A673 (cell line): ENCODE measurements at regions not wholly inside any gene's neighbourhood (a gene's known extent, or its start where the extent isn't known, plus 50 kb on each side); places are given as distances from the start of the nearest gene placed in this dataset.

Experiments used
- BruUV-seq: library from RNA; stranded (reverse); fragments of 400-500 nt; replicated peaks from 2 replicates; lab custom pipeline; 2021; lab: Mats Ljungman, UMichigan
- CTCF ChIA-PET: fragments of 300-600 bp; sonication (Branson Sonifier 250); formaldehyde crosslinking; loops from one replicate; lab custom pipeline; 2022; ENCODE audit warnings: antibody characterized with exemption; lab: Charles Lee
- POLR2A ChIA-PET: fragments of 300-600 bp; sonication (Branson Sonifier 250); formaldehyde crosslinking; loops from one replicate; lab custom pipeline; 2022; ENCODE audit warnings: antibody characterized with exemption; ENCODE audit not compliant: low non-redundant PET; lab: Charles Lee
- DNase-seq: peaks from one replicate; pipeline ENCODE4 v3.0.0-alpha.2; 2015; ENCODE audit warnings: low spot score
- H3K27ac ChIP-seq: fragments of 200-600 bp; sonication (generic); 2 replicates; pipeline ENCODE4 v1.5.1; 2016; ENCODE audit warnings: mixed run types, low read depth, mild to moderate bottlenecking, mixed read lengths, antibody characterized with exemption, low read length; ENCODE audit not compliant: poor library complexity, severe bottlenecking
- H3K27me3 ChIP-seq: fragments of 200-600 bp; sonication (generic); replicated peaks from 2 replicates; pipeline ENCODE4 v1.6.1; 2017; ENCODE audit warnings: mixed run types, low read depth, mild to moderate bottlenecking, mixed read lengths, antibody characterized with exemption, low read length; ENCODE audit not compliant: insufficient read depth, poor library complexity
- H3K36me3 ChIP-seq: fragments of 200-600 bp; sonication (generic); 2 replicates; pipeline ENCODE4 v1.6.1; 2016; ENCODE audit warnings: mixed run types, mild to moderate bottlenecking, mixed read lengths, antibody characterized with exemption, low read length; ENCODE audit not compliant: insufficient read depth, poor library complexity, severe bottlenecking
- H3K4me1 ChIP-seq: fragments of 200-600 bp; sonication (generic); 2 replicates; pipeline ENCODE4 v1.6.1; 2017; ENCODE audit warnings: mixed run types, mild to moderate bottlenecking, mixed read lengths, antibody characterized with exemption, low read length; ENCODE audit not compliant: insufficient read depth, poor library complexity, severe bottlenecking
- H3K4me3 ChIP-seq: fragments of 200-600 bp; sonication (generic); 2 replicates; pipeline ENCODE4 v1.5.1; 2016; ENCODE audit warnings: low read depth, mixed run types, mild to moderate bottlenecking, mixed read lengths, low read length; ENCODE audit not compliant: poor library complexity, severe bottlenecking
- H3K9me3 ChIP-seq: fragments of 200-600 bp; sonication (generic); 2 replicates; pipeline ENCODE4 v1.6.1; 2016; ENCODE audit warnings: mixed run types, low read depth, mild to moderate bottlenecking, mixed read lengths, antibody characterized with exemption, low read length; ENCODE audit not compliant: poor library complexity, severe bottlenecking
- CTCF ChIP-seq: fragments of 300-800, 200-600 bp; sonication (generic); conservative IDR thresholded peaks from 2 replicates; pipeline ENCODE4 v1.5.1; 2017; ENCODE audit warnings: low read depth, mild to moderate bottlenecking, antibody characterized with exemption, low read length, moderate library complexity, mixed read lengths
- EZH2 ChIP-seq: fragments of 200-600 bp; sonication (generic); IDR thresholded peaks from 2 replicates; pipeline ENCODE4 v1.6.1; 2017; ENCODE audit warnings: borderline replicate concordance, low read depth, mild to moderate bottlenecking, mixed read lengths, antibody characterized with exemption, low read length; ENCODE audit not compliant: poor library complexity, severe bottlenecking
- intact Hi-C: fragments of 100-400 bp; cut with micrococcal nuclease; formaldehyde crosslinking; loops from one replicate; pipeline ENCODE4 v1.10.0; 2022; ENCODE audit not compliant: unreplicated experiment

GRCh38 chr13:62360609-62361008 lies 945.0 kb upstream of the PCDH20 start:
- H3K4me1 ChIP-seq = peaks cover 9% of the 10 kb centered on the region
- no TSS peak for BruUV-seq
- ChIA-PET CTCF (no interaction called here), POLR2A (no interaction called here)
- H3K4me3 ChIP-seq = no peak overlapping the region
- no peaks in the 10 kb centered on the region for H3K27me3 ChIP-seq
- no peak overlapping the region for H3K27ac ChIP-seq
- H3K9me3 ChIP-seq = peaks cover 3% of the 10 kb centered on the region
- TF ChIP-seq EZH2 = no peak
- TF ChIP-seq CTCF = no peak
- DNase-seq = peak; percentile 35
- no peaks in the 10 kb centered on the region for H3K36me3 ChIP-seq
- intact Hi-C loops = no loop called here

DNA sequence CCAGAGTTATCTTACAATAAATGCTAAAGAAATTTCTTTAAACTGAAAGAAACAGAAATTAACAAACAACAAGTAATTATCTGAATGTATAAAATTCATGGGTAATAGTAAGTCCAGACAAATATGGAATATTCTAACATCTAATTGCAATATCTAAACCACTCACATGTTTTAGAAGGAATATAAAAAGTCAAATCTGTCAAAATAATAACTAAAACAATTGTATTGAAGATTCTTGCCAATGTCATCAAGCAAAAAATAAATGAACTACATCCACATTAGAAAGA lies 942.9 kb upstream of the PCDH20 start:
- no TSS peak for BruUV-seq
- CTCF ChIA-PET = no interaction called here

GRCh38 chr13:62357887-62358645 lies 942.4 kb upstream of the PCDH20 start:
- TF ChIP-seq EZH2 (no peak), CTCF (peak; percentile 76)
- H3K36me3 ChIP-seq = no peaks in the 10 kb centered on the region
- no peaks in the 10 kb centered on the region for H3K27me3 ChIP-seq
- peak; percentile 77 for DNase-seq
- no peak overlapping the region for H3K4me3 ChIP-seq
- H3K27ac ChIP-seq = no peak overlapping the region
- intact Hi-C loops = loop anchor here (1.0 to 5.0 kb wide), 2 partner anchors 238 to 346 kb away; no protein-coding TSS in a partner anchor
- ChIA-PET POLR2A (no interaction called here), CTCF (interaction anchor here (0.7 kb wide), 1 partner anchor 38 kb away, joined by 6 read pairs; no protein-coding TSS in a partner anchor)
- H3K4me1 ChIP-seq = peaks cover 9% of the 10 kb centered on the region
- BruUV-seq = no TSS peak
- H3K9me3 ChIP-seq = peaks cover 3% of the 10 kb centered on the region

More for the DNA sequence above, 942.9 kb upstream of the PCDH20 start:
- Histone ChIP-seq H3K4me3 (no peak overlapping the region), H3K36me3 (no peaks in the 10 kb centered on the region), H3K27ac (no peak overlapping the region), H3K9me3 (peaks cover 3% of the 10 kb centered on the region), H3K27me3 (no peaks in the 10 kb centered on the region), H3K4me1 (peaks cover 9% of the 10 kb centered on the region)
- POLR2A ChIA-PET = no interaction called here
- no peak for TF ChIP-seq CTCF
- TF ChIP-seq EZH2 = no peak
- no peak for DNase-seq
- intact Hi-C loops = loop anchor here (1.0 to 5.0 kb wide), 2 partner anchors 238 to 346 kb away; no protein-coding TSS in a partner anchor
